Astrocyte of the cerebellum (primary cell): ENCODE measurements at regions not wholly inside any gene's neighbourhood (a gene's known extent, or its start where the extent isn't known, plus 50 kb on each side); places are given as distances from the start of the nearest gene placed in this dataset.

Experiments
- DNase-seq: peaks from one replicate; pipeline ENCODE4 v3.0.0-alpha.2; 2011; ENCODE audit warnings: low read depth
- H3K4me3 ChIP-seq: 2 replicates; pipeline ENCODE4 v1.5.1; 2011; ENCODE audit warnings: mild to moderate bottlenecking, low read depth, low read length, moderate library complexity
- CTCF ChIP-seq: IDR thresholded peaks from 2 replicates; pipeline ENCODE4 v1.5.1; 2012; ENCODE audit warnings: low read length, low read depth, moderate library complexity, mild to moderate bottlenecking; ENCODE audit errors: missing control alignments
- in situ Hi-C: cut with HindIII; loops from 2 replicates; pipeline ENCODE4 v1.10.0; 2017; ENCODE audit warnings: low sequenced_read_pairs

DNA sequence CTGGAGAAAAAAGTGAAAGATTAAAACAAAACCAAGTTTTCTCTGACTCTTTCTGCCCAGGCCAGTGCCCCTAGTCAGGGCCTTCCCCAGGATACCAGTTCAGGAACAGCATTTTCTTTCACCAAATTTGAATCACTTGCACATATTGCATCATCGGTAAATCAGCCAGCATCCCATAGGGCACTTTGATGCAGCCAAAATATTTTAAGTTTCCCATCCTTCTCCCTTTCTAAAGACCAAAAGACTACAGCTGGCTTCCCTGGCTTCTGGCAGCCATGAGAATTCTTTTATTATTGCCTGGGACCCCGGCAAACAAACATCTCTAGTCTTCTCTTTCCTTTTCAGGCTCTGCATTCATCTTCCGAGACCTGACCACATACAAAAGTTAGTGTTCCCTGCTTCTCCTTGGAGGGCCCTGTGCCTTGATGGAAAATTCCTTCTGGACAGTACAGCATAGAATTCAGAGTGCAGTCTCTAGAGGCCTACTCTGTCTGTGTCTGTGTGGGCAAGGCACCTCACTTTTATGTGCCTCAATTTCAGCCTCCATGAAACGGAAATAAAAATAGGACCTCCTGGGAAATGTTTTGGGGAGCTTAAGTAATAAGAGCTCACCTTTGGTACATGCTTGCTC lies 348.0 kb downstream of the VPS13C start:
- H3K4me3 ChIP-seq: no peak overlapping the region
- TF ChIP-seq CTCF: no peak
- in situ Hi-C loops: no loop called here
- DNase-seq: no peak

GRCh38 chr15:61702224-61703020 lies 357.8 kb downstream of the VPS13C start:
- DNase-seq: no peak

GRCh38 chr15:61701455-61701854 lies 358.8 kb downstream of the VPS13C start:
- no peak for DNase-seq
- no peak overlapping the region for H3K4me3 ChIP-seq
- TF ChIP-seq CTCF: no peak
- in situ Hi-C loops: no loop called here

More at GRCh38 chr15:61702224-61703020, 357.8 kb downstream of the VPS13C start:
- in situ Hi-C loops: no loop called here
- TF ChIP-seq CTCF: no peak
- no peak overlapping the region for H3K4me3 ChIP-seq

DNA sequence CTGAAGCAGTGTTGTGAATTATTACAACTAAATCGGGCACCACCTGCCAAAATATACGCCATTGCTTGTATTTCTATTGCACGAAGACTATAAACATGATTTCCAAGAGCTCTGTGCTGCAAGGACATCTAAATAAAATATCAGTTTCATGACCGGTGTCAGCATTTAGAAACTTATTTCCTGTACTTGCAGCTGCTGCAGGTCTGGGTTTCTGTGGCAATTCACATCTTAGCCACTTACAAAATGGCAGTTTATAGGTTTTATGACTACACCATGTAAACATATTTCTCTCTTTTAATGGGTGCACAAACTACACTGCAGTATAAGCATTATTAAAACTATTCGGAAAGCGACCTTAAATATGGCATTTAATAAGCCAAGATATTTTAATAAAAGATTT lies 359.4 kb downstream of the VPS13C start:
- TF ChIP-seq CTCF: no peak
- in situ Hi-C loops: no loop called here
- no peak for DNase-seq
- H3K4me3 ChIP-seq: no peak overlapping the region

DNA sequence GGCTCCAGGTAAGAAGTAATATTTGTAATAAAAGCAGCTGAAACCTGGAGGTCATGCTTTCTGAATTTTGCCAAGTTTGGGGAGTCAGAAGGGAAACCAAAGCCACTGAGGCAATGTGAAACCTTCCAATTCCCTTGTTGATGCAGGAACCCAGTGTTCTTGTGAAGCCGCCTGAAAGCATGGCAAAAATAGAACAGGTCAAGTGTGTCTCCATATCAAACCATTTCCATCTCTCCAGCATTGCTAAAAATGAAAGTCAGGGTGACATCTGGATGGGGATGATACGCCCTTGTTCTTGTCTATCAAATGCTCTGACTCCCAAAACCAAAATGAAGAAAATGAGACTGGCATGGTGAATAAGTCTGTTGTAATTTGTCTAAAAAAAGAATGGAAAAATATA lies 362.5 kb downstream of the VPS13C start:
- DNase-seq: no peak
- in situ Hi-C loops: no loop called here
- no peak for TF ChIP-seq CTCF
- no peak overlapping the region for H3K4me3 ChIP-seq

- in situ Hi-C loops: no loop called here
- no peak for TF ChIP-seq CTCF
- no peak overlapping the region for H3K4me3 ChIP-seq
- no peak for DNase-seq
Measured at GRCh38 chr15:61689067-61689466, 371.2 kb downstream of the VPS13C start.
